ENCODE measurements at regions not wholly inside any gene's neighbourhood (a gene's known extent, or its start where the extent isn't known, plus 50 kb on each side); places are given as distances from the start of the nearest gene placed in this dataset.

- no peak for DNase-seq (ENCODE audit: low spot score)
Observed at GRCh38 chr7:138254444-138254843, 178.2 kb downstream of the AKR1D1 start.

- no peak for DNase-seq (ENCODE audit: low spot score)
Observed at GRCh38 chr7:138257459-138258196, 181.4 kb downstream of the AKR1D1 start.

GRCh38 chr7:138258197-138258559, 181.9 kb downstream of the AKR1D1 start:
- DNase-seq (ENCODE audit: low spot score), result no peak

GRCh38 chr7:138259675-138260074, 183.4 kb downstream of the AKR1D1 start:
- DNase-seq (ENCODE audit: low spot score), result no peak

GRCh38 chr7:138267934-138268333, 191.7 kb downstream of the AKR1D1 start:
- DNase-seq (ENCODE audit: low spot score), result no peak

GRCh38 chr7:138276891-138277290, 183.2 kb upstream of the TRIM24 start:
- no peak for DNase-seq (ENCODE audit: low spot score)

- DNase-seq (ENCODE audit: low spot score), result no peak
Observed at GRCh38 chr7:138278601-138279000, 181.5 kb upstream of the TRIM24 start.

- no peak for DNase-seq (ENCODE audit: low spot score)
Observed at GRCh38 chr7:138282997-138283396, 177.1 kb upstream of the TRIM24 start.

- DNase-seq (ENCODE audit: low spot score), result no peak
Observed at GRCh38 chr7:138285129-138285528, 174.9 kb upstream of the TRIM24 start.

- no peak for DNase-seq (ENCODE audit: low spot score)
Observed at GRCh38 chr7:138286846-138287245, 173.2 kb upstream of the TRIM24 start.

- no peak for DNase-seq (ENCODE audit: low spot score)
Observed at GRCh38 chr7:138287549-138287948, 172.5 kb upstream of the TRIM24 start.

GRCh38 chr7:138289082-138289481, 171.0 kb upstream of the TRIM24 start:
- DNase-seq (ENCODE audit: low spot score), result no peak

GRCh38 chr7:138289864-138290263, 170.2 kb upstream of the TRIM24 start:
- DNase-seq (ENCODE audit: low spot score), result no peak

GRCh38 chr7:138292951-138293350, 167.1 kb upstream of the TRIM24 start:
- no peak for DNase-seq (ENCODE audit: low spot score)

GRCh38 chr7:138295049-138295637, 164.9 kb upstream of the TRIM24 start:
- DNase-seq (ENCODE audit: low spot score), result no peak

GRCh38 chr7:138297526-138297925, 162.5 kb upstream of the TRIM24 start:
- DNase-seq (ENCODE audit: low spot score), result no peak

- no peak for DNase-seq (ENCODE audit: low spot score)
Observed at GRCh38 chr7:138299066-138299465, 161.0 kb upstream of the TRIM24 start.

GRCh38 chr7:138303230-138304070, 156.6 kb upstream of the TRIM24 start:
- DNase-seq (ENCODE audit: low spot score), result no peak

GRCh38 chr7:138304071-138304320, 156.1 kb upstream of the TRIM24 start:
- DNase-seq (ENCODE audit: low spot score), result no peak

GRCh38 chr7:138307633-138308032, 152.4 kb upstream of the TRIM24 start:
- no peak for DNase-seq (ENCODE audit: low spot score)

GRCh38 chr7:138308136-138308535, 151.9 kb upstream of the TRIM24 start:
- no peak for DNase-seq (ENCODE audit: low spot score)

GRCh38 chr7:138309186-138309585, 150.9 kb upstream of the TRIM24 start:
- no peak for DNase-seq (ENCODE audit: low spot score)

GRCh38 chr7:138313829-138314178, 146.3 kb upstream of the TRIM24 start:
- DNase-seq (ENCODE audit: low spot score), result no peak
